GM10266 (cell line): ENCODE measurements at regions not wholly inside any gene's neighbourhood (a gene's known extent, or its start where the extent isn't known, plus 50 kb on each side); places are given as distances from the start of the nearest gene placed in this dataset.

Source experiments
- DNase-seq: peaks from one replicate; pipeline ENCODE4 v3.0.0; 2012; ENCODE audit errors: extremely low spot score
- CTCF ChIP-seq: IDR thresholded peaks from 2 replicates; pipeline ENCODE4 v1.5.1; 2012; ENCODE audit warnings: mild to moderate bottlenecking, low read depth; ENCODE audit not compliant: control insufficient read depth, insufficient read depth; ENCODE audit errors: missing control alignments

GRCh38 chr16:86103320-86103719, 204.4 kb downstream of the IRF8 start:
- no peak for TF ChIP-seq CTCF
- DNase-seq = no peak

GRCh38 chr16:86104537-86105048, 205.6 kb downstream of the IRF8 start:
- TF ChIP-seq CTCF = no peak

GRCh38 chr16:86107215-86107825, 208.4 kb downstream of the IRF8 start:
- TF ChIP-seq CTCF = no peak
- no peak for DNase-seq

More at GRCh38 chr16:86104537-86105048, 205.6 kb downstream of the IRF8 start:
- DNase-seq = no peak

- DNase-seq = no peak
- TF ChIP-seq CTCF = no peak
Measured at GRCh38 chr16:86108062-86108461, 209.1 kb downstream of the IRF8 start.

GRCh38 chr16:86110134-86110533, 211.2 kb downstream of the IRF8 start:
- TF ChIP-seq CTCF = no peak
- DNase-seq = no peak

GRCh38 chr16:86110726-86111125, 211.8 kb downstream of the IRF8 start:
- no peak for TF ChIP-seq CTCF
- no peak for DNase-seq

GRCh38 chr16:86112178-86112577, 213.2 kb downstream of the IRF8 start:
- no peak for TF ChIP-seq CTCF
- no peak for DNase-seq
